ENCODE measurements at regions not wholly inside any gene's neighbourhood (a gene's known extent, or its start where the extent isn't known, plus 50 kb on each side); places are given as distances from the start of the nearest gene placed in this dataset.

DNA sequence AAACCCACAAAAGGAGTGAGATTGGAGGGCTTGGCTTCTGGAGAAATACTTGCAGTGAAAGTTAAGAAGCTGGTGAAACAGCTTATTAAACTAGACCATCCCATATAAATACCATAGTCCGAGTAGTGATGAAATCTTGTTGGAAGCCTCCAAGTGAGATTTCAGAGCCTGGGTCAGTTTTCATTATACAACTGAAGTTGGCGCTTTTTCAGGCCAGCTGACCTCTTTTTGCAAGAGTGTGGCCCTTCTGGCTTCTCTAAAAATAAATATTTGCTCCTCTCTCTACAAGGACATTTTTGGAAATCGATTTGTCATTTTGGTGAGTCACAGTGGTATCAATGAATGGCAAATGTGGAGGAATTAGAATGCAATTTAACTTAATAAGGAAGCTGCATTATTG is 51.2 kb upstream of the THRB start:
- TF ChIP-seq, protein P1, sequence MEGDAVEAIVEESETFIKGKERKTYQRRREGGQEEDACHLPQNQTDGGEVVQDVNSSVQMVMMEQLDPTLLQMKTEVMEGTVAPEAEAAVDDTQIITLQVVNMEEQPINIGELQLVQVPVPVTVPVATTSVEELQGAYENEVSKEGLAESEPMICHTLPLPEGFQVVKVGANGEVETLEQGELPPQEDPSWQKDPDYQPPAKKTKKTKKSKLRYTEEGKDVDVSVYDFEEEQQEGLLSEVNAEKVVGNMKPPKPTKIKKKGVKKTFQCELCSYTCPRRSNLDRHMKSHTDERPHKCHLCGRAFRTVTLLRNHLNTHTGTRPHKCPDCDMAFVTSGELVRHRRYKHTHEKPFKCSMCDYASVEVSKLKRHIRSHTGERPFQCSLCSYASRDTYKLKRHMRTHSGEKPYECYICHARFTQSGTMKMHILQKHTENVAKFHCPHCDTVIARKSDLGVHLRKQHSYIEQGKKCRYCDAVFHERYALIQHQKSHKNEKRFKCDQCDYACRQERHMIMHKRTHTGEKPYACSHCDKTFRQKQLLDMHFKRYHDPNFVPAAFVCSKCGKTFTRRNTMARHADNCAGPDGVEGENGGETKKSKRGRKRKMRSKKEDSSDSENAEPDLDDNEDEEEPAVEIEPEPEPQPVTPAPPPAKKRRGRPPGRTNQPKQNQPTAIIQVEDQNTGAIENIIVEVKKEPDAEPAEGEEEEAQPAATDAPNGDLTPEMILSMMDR (conservative IDR thresholded peaks at IDR 0.05): no peak
- no peak for TF ChIP-seq EZH2 (IDR thresholded peaks at IDR 0.05; ENCODE audit: low read depth)

Measured in PC-9 (cell line).